22Rv1 (cell line): ENCODE measurements at regions not wholly inside any gene's neighbourhood (a gene's known extent, or its start where the extent isn't known, plus 50 kb on each side); places are given as distances from the start of the nearest gene placed in this dataset.

Experiments used
- H3K27ac ChIP-seq: fragments of 450-650 bp; 2 replicates; pipeline ENCODE4 v1.5.1; 2017
- ZFX ChIP-seq: fragments of 450-650 bp; IDR thresholded peaks from 2 replicates; pipeline ENCODE4 v1.6.1; 2017; ENCODE audit warnings: antibody characterized with exemption, borderline replicate concordance
- TF ChIP-seq, protein P1 (sequence below): fragments of 450-650 bp; IDR thresholded peaks from 2 replicates; pipeline ENCODE4 v1.5.1; 2017; ENCODE audit warnings: mild to moderate bottlenecking

GRCh38 chr6:45806172-45806571 lies 209.5 kb downstream of the CLIC5 start:
- H3K27ac ChIP-seq: no peak overlapping the region
- TF ChIP-seq ZFX: no peak
- TF ChIP-seq, protein P1, sequence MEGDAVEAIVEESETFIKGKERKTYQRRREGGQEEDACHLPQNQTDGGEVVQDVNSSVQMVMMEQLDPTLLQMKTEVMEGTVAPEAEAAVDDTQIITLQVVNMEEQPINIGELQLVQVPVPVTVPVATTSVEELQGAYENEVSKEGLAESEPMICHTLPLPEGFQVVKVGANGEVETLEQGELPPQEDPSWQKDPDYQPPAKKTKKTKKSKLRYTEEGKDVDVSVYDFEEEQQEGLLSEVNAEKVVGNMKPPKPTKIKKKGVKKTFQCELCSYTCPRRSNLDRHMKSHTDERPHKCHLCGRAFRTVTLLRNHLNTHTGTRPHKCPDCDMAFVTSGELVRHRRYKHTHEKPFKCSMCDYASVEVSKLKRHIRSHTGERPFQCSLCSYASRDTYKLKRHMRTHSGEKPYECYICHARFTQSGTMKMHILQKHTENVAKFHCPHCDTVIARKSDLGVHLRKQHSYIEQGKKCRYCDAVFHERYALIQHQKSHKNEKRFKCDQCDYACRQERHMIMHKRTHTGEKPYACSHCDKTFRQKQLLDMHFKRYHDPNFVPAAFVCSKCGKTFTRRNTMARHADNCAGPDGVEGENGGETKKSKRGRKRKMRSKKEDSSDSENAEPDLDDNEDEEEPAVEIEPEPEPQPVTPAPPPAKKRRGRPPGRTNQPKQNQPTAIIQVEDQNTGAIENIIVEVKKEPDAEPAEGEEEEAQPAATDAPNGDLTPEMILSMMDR: no peak

DNA sequence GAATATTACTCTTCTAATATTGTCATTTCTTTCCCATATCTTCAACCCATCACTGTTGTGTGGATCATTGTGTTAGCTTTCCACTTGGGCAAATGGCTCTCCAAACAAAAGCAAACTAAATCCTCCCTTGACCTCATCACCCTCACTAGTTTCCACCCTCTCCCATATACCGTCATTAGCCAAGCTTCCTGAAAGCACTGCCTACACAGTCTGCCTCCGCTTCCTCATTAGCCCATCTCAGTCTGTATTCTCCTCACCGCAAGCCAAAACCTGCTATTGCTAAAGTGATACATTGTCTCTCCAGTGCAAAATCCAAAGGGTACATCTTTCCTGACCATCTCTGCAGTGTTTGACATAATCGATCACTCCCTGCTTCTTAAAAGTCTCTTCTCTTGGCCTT lies 212.6 kb downstream of the CLIC5 start:
- TF ChIP-seq ZFX: no peak
- TF ChIP-seq, protein P1: no peak
- H3K27ac ChIP-seq: no peak overlapping the region

DNA sequence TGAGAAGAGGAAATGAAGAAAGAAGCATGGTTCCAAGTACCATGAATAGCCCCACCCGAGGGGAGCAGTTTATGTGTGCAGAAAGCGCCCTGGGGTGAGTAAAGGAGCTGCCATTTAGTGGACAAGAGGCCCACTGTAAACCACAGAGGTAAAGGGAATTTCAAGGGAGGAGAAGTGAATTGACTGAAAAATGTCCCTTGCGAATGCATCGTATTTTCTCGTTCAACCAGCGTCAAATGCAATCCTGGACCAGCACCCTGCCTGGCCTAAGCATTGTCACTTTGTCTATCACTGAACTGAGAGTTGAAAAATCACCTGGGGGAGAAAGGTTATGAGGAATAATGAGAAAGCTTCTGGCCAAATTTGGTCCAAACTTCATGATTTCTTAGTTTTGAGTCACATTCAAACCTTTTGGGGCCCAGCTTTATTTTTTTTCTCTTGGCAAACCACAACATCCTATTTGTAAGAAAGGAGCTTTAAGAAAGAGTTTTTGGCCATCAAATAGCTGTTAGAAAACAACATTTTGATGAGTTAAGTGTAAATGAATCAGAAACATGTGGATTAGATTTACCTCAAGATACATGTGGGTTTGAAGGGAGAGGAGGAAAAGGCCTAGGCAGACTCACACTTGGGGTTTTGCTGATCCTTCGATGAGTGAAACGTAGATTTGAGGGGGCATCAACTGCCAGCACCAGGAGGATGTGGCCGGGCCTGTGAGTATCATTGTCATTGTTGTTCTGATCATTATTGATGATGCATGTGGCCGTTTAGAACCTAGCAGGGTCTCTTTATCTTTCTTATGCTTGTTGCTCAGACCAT lies 214.0 kb downstream of the CLIC5 start:
- H3K27ac ChIP-seq: no peak overlapping the region
- TF ChIP-seq ZFX: no peak
- TF ChIP-seq, protein P1: no peak

- no peak for TF ChIP-seq ZFX
- TF ChIP-seq, protein P1: no peak
- no peak overlapping the region for H3K27ac ChIP-seq
Observed at GRCh38 chr6:45800911-45801310, 214.7 kb downstream of the CLIC5 start.

- TF ChIP-seq, protein P1: no peak
- TF ChIP-seq ZFX: no peak
- H3K27ac ChIP-seq: no peak overlapping the region
Observed at GRCh38 chr6:45795678-45796077, 220.0 kb downstream of the CLIC5 start.

- no peak overlapping the region for H3K27ac ChIP-seq
- TF ChIP-seq, protein P1: no peak
- no peak for TF ChIP-seq ZFX
Observed at GRCh38 chr6:45794465-45794864, 221.2 kb downstream of the CLIC5 start.

GRCh38 chr6:45791211-45792168 lies 224.2 kb downstream of the CLIC5 start:
- H3K27ac ChIP-seq: no peak overlapping the region

More at GRCh38 chr6:45791211-45792168, 224.2 kb downstream of the CLIC5 start:
- TF ChIP-seq, protein P1: no peak
- TF ChIP-seq ZFX: no peak
